ENCODE measurements at regions not wholly inside any gene's neighbourhood (a gene's known extent, or its start where the extent isn't known, plus 50 kb on each side); places are given as distances from the start of the nearest gene placed in this dataset.

- intact Hi-C loops (cut with DNase I): loop anchor here (10.0 kb wide), 2 partner anchors 305 to 455 kb away; no protein-coding TSS in a partner anchor
- no peaks in the 10 kb centered on the region for H3K4me1 ChIP-seq (replicated peaks in 1 of 2)
- no peak overlapping the region for H3K27ac ChIP-seq
- no peaks in the 10 kb centered on the region for H3K9me3 ChIP-seq (replicated peaks in 1 of 3)
- H3K4me3 ChIP-seq: no peak overlapping the region
- 76 to 80% (median 79%) methylated on average over 9 of the region's 9 CpGs for WGBS, 4 donors
- no peak for DNase-seq
- TF ChIP-seq, protein P1, sequence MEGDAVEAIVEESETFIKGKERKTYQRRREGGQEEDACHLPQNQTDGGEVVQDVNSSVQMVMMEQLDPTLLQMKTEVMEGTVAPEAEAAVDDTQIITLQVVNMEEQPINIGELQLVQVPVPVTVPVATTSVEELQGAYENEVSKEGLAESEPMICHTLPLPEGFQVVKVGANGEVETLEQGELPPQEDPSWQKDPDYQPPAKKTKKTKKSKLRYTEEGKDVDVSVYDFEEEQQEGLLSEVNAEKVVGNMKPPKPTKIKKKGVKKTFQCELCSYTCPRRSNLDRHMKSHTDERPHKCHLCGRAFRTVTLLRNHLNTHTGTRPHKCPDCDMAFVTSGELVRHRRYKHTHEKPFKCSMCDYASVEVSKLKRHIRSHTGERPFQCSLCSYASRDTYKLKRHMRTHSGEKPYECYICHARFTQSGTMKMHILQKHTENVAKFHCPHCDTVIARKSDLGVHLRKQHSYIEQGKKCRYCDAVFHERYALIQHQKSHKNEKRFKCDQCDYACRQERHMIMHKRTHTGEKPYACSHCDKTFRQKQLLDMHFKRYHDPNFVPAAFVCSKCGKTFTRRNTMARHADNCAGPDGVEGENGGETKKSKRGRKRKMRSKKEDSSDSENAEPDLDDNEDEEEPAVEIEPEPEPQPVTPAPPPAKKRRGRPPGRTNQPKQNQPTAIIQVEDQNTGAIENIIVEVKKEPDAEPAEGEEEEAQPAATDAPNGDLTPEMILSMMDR (IDR thresholded peaks at IDR 0.05): no peak
- TF ChIP-seq POLR2A (IDR thresholded peaks at IDR 0.05): no peak
- H3K27me3 ChIP-seq: no peaks in the 10 kb centered on the region
- H3K36me3 ChIP-seq (replicated peaks in 1 of 2): no peaks in the 10 kb centered on the region
Measured at GRCh38 chr1:114289306-114289705, 135.6 kb upstream of the SYT6 start.

DNA sequence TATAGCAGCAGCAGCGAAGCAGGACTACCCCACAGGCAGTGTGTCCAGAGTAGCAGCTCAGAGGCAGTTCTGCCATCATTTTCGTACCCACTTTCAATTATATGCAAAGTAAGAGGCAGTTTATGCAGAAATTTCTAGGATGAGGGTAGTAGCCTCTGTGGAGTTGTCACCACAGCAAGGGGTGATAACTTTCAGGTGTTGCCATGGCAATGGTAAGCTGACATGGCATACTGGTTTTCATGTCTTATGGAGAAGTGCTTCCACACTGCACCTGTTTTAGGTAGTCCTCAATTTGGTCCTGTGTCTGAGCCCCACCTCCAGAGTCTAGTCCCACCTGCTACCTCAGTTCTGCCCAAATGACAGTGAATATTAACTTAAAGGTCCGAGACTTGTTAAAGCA, 133.3 kb upstream of the SYT6 start:
- no peak for DNase-seq

DNA sequence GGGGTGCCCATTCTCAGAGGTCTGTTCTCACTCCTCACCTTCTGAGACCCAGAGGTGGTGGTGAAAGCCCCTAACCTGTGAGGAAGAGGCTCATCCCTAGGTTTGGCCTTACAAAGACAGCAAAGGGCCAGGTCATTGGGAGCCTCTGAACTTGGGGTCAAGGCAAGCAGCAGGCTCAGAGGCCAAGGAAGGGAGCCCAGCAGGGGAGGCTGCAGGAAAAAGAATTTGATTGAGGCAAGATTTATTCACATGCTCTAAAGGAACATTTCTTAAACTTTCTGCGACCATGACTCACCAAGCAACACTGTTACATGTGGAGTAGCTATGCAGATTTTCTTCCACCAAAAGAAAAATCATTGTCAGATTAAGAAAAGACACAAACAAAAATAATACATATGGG, 132.5 kb upstream of the SYT6 start:
- Histone ChIP-seq H3K4me3 (no peak overlapping the region), H3K4me1 (replicated peaks in 1 of 2) (no peaks in the 10 kb centered on the region), H3K9me3 (replicated peaks in 1 of 3) (no peaks in the 10 kb centered on the region), H3K27ac (no peak overlapping the region), H3K36me3 (replicated peaks in 1 of 2) (no peaks in the 10 kb centered on the region), H3K27me3 (no peaks in the 10 kb centered on the region)
- no peak for DNase-seq
- TF ChIP-seq, protein P1 (IDR thresholded peaks at IDR 0.05): no peak
- TF ChIP-seq POLR2A (IDR thresholded peaks at IDR 0.05): no peak
- 43 to 84% (median 68%) methylated on average over 1 of the region's 1 CpG for WGBS, 4 donors
- intact Hi-C loops (cut with DNase I): loop anchor here (10.0 kb wide), 2 partner anchors 301 to 451 kb away; no protein-coding TSS in a partner anchor

More for the DNA sequence above, 133.3 kb upstream of the SYT6 start:
- H3K4me1 ChIP-seq (replicated peaks in 1 of 2): no peaks in the 10 kb centered on the region
- H3K4me3 ChIP-seq: no peak overlapping the region
- no peaks in the 10 kb centered on the region for H3K27me3 ChIP-seq
- H3K27ac ChIP-seq: no peak overlapping the region
- H3K9me3 ChIP-seq (replicated peaks in 1 of 3): no peaks in the 10 kb centered on the region
- intact Hi-C loops (cut with DNase I): loop anchor here (10.0 kb wide), 2 partner anchors 302 to 452 kb away; no protein-coding TSS in a partner anchor
- H3K36me3 ChIP-seq (replicated peaks in 1 of 2): no peaks in the 10 kb centered on the region
- TF ChIP-seq POLR2A (IDR thresholded peaks at IDR 0.05): no peak
- TF ChIP-seq, protein P1 (IDR thresholded peaks at IDR 0.05): no peak
- 86 to 94% (median 89%) methylated on average over 3 of the region's 3 CpGs for WGBS, 4 donors

DNA sequence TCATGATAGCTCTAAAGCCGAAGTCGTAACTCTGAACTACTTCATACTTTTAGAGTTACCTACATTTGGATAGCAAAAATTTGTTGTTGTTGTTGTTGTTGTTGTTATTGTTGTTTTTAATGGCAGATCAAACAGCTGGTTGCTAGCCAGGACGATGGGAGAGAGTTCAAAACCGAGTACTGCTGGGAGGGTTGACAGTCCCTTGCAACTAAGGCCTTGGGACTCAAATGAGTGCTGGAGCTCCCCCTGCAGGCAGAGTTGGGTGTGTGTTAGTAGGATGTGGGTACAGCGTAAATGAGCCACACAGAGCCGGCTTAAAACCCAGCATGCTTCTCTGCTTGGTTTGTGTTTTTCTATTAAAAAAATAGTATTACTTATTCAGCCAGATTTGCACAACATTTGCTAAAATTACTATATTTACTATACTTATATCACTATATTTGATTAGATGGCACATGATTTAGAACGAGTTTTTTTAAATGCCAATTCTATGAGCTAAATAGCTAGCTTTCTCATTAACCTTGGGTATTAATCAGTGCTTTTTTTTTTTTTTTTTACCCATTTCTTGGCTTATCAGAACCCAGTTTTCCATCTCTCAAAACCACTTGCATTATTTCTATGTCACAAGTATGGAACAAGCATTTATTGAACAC, 129.2 kb upstream of the SYT6 start:
- Histone ChIP-seq H3K4me3 (no peak overlapping the region), H3K9me3 (replicated peaks in 1 of 3) (no peaks in the 10 kb centered on the region), H3K4me1 (replicated peaks in 1 of 2) (no peaks in the 10 kb centered on the region), H3K27me3 (no peaks in the 10 kb centered on the region), H3K36me3 (replicated peaks in 1 of 2) (no peaks in the 10 kb centered on the region), H3K27ac (no peak overlapping the region)
- WGBS, 4 donors: 34 to 37% (median 35%) methylated on average over 7 of the region's 7 CpGs
- no peak for TF ChIP-seq POLR2A (IDR thresholded peaks at IDR 0.05)
- TF ChIP-seq, protein P1 (IDR thresholded peaks at IDR 0.05): peak; percentile 76 to 91 (median 88)
- intact Hi-C loops (cut with DNase I): loop anchor here (5.0 to 10.0 kb wide), 3 partner anchors 298 to 448 kb away; no protein-coding TSS in a partner anchor
- peak; percentile 84 to 97 (median 92) for DNase-seq

Measured in adrenal gland (tissue), 9 donors.